ENCODE measurements at regions not wholly inside any gene's neighbourhood (a gene's known extent, or its start where the extent isn't known, plus 50 kb on each side); places are given as distances from the start of the nearest gene placed in this dataset.
A peak's percentile ranks its signal among the peaks of the same experiment; 100 is the strongest.

GRCh38 chr11:8814923-8815240, 96.1 kb upstream of the AKIP1 start:
- WGBS, 4 donors, result 62 to 79% (median 64%) methylated on average over 2 of the region's 2 CpGs
- H3K27me3 ChIP-seq, result no peaks in the 10 kb centered on the region
- peaks cover 0 to 5% (median 0%) of the 10 kb centered on the region in 9 donors for H3K36me3 ChIP-seq
- peaks cover 0 to 38% (median 19%) of the 10 kb centered on the region in 12 donors for H3K4me1 ChIP-seq
- no peak for TF ChIP-seq POLR2A (IDR thresholded peaks at IDR 0.05)
- TF ChIP-seq CTCF (IDR thresholded peaks at IDR 0.05), result no peak
- no peak overlapping the region for H3K4me3 ChIP-seq
- no peak for ATAC-seq
- intact Hi-C loops (cut with DNase I), result loop anchor here in 9 of 10 donors (5.0 to 10.0 kb wide), 13 partner anchors 38 to 480 kb away; partner anchors contain the start of genes AKIP1 (in 2 of the 9), RPL27A (in 2 of the 9), TRIM66 (in 2 of the 9) and TMEM9B (in 1 of the 9)
- DNase-seq, result no peak
- H3K9me3 ChIP-seq, result no peaks in the 10 kb centered on the region
- peak overlapping the region in 1 of 12 donors; percentile 18 for H3K27ac ChIP-seq

GRCh38 chr11:8818421-8818820, 92.6 kb upstream of the AKIP1 start:
- Histone ChIP-seq H3K27me3 (no peaks in the 10 kb centered on the region), H3K4me3 (no peak overlapping the region), H3K27ac (no peak overlapping the region), H3K36me3 (peaks cover 0 to 5% (median 0%) of the 10 kb centered on the region in 9 donors), H3K4me1 (peaks cover 0 to 13% (median 7%) of the 10 kb centered on the region in 12 donors), H3K9me3 (no peaks in the 10 kb centered on the region)
- ATAC-seq (no peak), DNase-seq (no peak)
- whole genome bisulfite sequencing, 4 donors, result 94 to 100% (median 97%) methylated on average over 2 of the region's 2 CpGs
- TF ChIP-seq POLR2A (IDR thresholded peaks at IDR 0.05) (no peak), CTCF (IDR thresholded peaks at IDR 0.05) (no peak)
- intact Hi-C loops (cut with DNase I), result loop anchor here in 4 of 10 donors (5.0 to 10.0 kb wide), 5 partner anchors 96 to 484 kb away; partner anchors contain the start of genes AKIP1 (in 1 of the 4) and TMEM9B (in 1 of the 4)

GRCh38 chr11:8820401-8820800, 90.6 kb upstream of the AKIP1 start:
- H3K27me3 ChIP-seq, result no peaks in the 10 kb centered on the region
- intact Hi-C loops (cut with DNase I), result no loop called here
- DNase-seq (no peak), ATAC-seq (no peak)
- H3K4me3 ChIP-seq, result no peak overlapping the region
- no peak overlapping the region for H3K27ac ChIP-seq
- WGBS, 4 donors, result 49 to 76% (median 66%) methylated on average over 2 of the region's 2 CpGs
- peaks cover 0 to 5% (median 0%) of the 10 kb centered on the region in 9 donors for H3K36me3 ChIP-seq
- no peaks in the 10 kb centered on the region for H3K4me1 ChIP-seq
- H3K9me3 ChIP-seq, result no peaks in the 10 kb centered on the region
- TF ChIP-seq CTCF (IDR thresholded peaks at IDR 0.05), result no peak
- TF ChIP-seq POLR2A (IDR thresholded peaks at IDR 0.05), result no peak

GRCh38 chr11:8822469-8822868, 88.5 kb upstream of the AKIP1 start:
- Histone ChIP-seq H3K27me3 (no peaks in the 10 kb centered on the region), H3K4me3 (no peak overlapping the region), H3K9me3 (no peaks in the 10 kb centered on the region), H3K27ac (no peak overlapping the region), H3K4me1 (peaks cover 0 to 17% (median 3%) of the 10 kb centered on the region in 12 donors), H3K36me3 (peaks cover 0 to 5% (median 0%) of the 10 kb centered on the region in 9 donors)
- no peak for TF ChIP-seq POLR2A (IDR thresholded peaks at IDR 0.05)
- no peak for TF ChIP-seq CTCF (IDR thresholded peaks at IDR 0.05)
- DNase-seq (no peak), ATAC-seq (no peak)
- WGBS, 4 donors, result 79 to 80% (median 79%) methylated on average over 6 of the region's 6 CpGs
- intact Hi-C loops (cut with DNase I), result no loop called here

Measured in heart left ventricle (tissue), 16 donors.